Right lobe of liver (tissue), 6 donors: ENCODE measurements at regions not wholly inside any gene's neighbourhood (a gene's known extent, or its start where the extent isn't known, plus 50 kb on each side); places are given as distances from the start of the nearest gene placed in this dataset.
"Not testable (repeated sequence)": the region's sequence is repeated elsewhere in the genome, so short reads cannot be mapped to it uniquely, and the experiment has no call there.

Experiments used
- ATAC-seq, 4 donors: fragments of 200-7000 bp; cut with Tn5 transposase; one replicate each; pipeline ENCODE4 v1.9.1; 2020; ENCODE audit warnings: mild to moderate bottlenecking in 4 of 4, moderate library complexity in 4 of 4
- DNase-seq, 3 donors: peaks; one replicate each; pipeline ENCODE4 v3.0.0-alpha.2; 2020
- H3K27ac ChIP-seq, 3 donors: fragments of 200-600 bp; one replicate each; pipeline ENCODE4 v1.8.0; 2022
- H3K27me3 ChIP-seq, 2 donors: fragments of 200-600 bp; one replicate each; pipeline ENCODE4 v1.8.0; 2022
- H3K36me3 ChIP-seq, 4 donors: fragments of 200-600 bp; sonication (generic) in 1 of 4; one replicate each; pipeline versions ENCODE4 v1.5.1 to v1.8.0; 2017 to 2022; ENCODE audit warnings: control low read depth in 1 of 4
- H3K4me1 ChIP-seq, 4 donors: fragments of 200-600 bp; sonication (generic) in 1 of 4; one replicate each; pipeline versions ENCODE4 v1.5.1 to v1.8.0; 2017 to 2022; ENCODE audit warnings: control low read depth in 1 of 4
- H3K4me3 ChIP-seq, 3 donors: fragments of 200-600 bp; one replicate each; pipeline ENCODE4 v1.8.0; 2022
- H3K9me3 ChIP-seq, 4 donors: fragments of 200-600 bp; sonication (generic) in 1 of 4; one replicate each; pipeline versions ENCODE4 v1.5.1 to v1.8.0; 2017 to 2022; ENCODE audit warnings: control low read depth in 1 of 4
- WGBS: methylation state at CpG from one replicate; pipeline ENCODE4 v1.1.6; 2018; ENCODE audit warnings: low coverage, low lambda C conversion rate; ENCODE audit not compliant: insufficient coverage; ENCODE audit errors: missing lambda C conversion rate; 5-methylcytosine and 5-hydroxymethylcytosine counted together
- intact Hi-C, 2 donors: fragments of 100-400 bp; cut with DNase I; formaldehyde crosslinking; loops; one replicate each; pipeline versions ENCODE4 v1.11.2 to v1.14.1; 2022
- donor health status: DM: no; HTN: yes; CAD: no.
- donor health status: DM: no; HTN: no; CAD: no.
- donor health status: DM: no; HTN: no; CAD: no.
- donor health status: DM: no; HTN: yes; CAD: no.
- donor health status: DM: no; HTN: yes; CAD: no.

- 59% methylated on average over 5 of the region's 5 CpGs for WGBS
- not testable (repeated sequence) for DNase-seq, ATAC-seq
These were observed 710.8 kb downstream of the PRIM2 start for GRCh38 chr6:58028188-58028587.

GRCh38 chr6:58038213-58038612, 720.8 kb downstream of the PRIM2 start:
- H3K36me3 ChIP-seq, H3K4me3 ChIP-seq, ATAC-seq, H3K4me1 ChIP-seq, H3K9me3 ChIP-seq, H3K27me3 ChIP-seq, H3K27ac ChIP-seq, intact Hi-C loops, DNase-seq: not testable (repeated sequence)
- 65% methylated on average over 10 of the region's 11 CpGs for WGBS

More at GRCh38 chr6:58028188-58028587, 710.8 kb downstream of the PRIM2 start:
- H3K9me3 ChIP-seq, H3K36me3 ChIP-seq, H3K4me3 ChIP-seq, H3K27me3 ChIP-seq, H3K27ac ChIP-seq, intact Hi-C loops, H3K4me1 ChIP-seq: not testable (repeated sequence)

- no CpG with 5 or more reads among the region's 1 CpG for WGBS
- DNase-seq, H3K9me3 ChIP-seq, H3K4me3 ChIP-seq, H3K27me3 ChIP-seq, intact Hi-C loops, H3K4me1 ChIP-seq, H3K36me3 ChIP-seq, ATAC-seq, H3K27ac ChIP-seq: not testable (repeated sequence)
These were observed 729.2 kb downstream of the PRIM2 start for GRCh38 chr6:58046584-58046983.

DNA sequence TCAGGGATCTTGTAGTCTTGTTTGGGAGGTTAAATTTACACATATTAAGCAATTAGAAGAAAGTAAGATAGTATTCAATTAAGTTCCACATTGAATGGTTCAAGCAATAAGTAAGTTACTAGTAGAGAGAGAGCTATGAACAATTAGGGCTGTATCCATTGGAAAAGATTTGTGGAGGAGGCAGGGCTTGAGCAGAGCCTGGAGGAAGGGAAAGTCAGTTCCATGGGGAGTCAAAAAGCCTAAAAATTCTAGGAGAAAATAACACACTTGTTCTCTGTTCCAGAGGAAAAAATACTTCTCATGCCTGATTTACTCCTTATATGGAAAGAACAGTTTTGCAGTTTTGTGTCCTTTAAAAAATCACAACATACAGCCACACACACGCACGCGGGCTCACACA, 730.0 kb downstream of the PRIM2 start:
- H3K4me1 ChIP-seq, H3K27me3 ChIP-seq, intact Hi-C loops, H3K27ac ChIP-seq, ATAC-seq, H3K36me3 ChIP-seq, DNase-seq, H3K4me3 ChIP-seq, H3K9me3 ChIP-seq: not testable (repeated sequence)
- WGBS, result 10% methylated on average over 2 of the region's 3 CpGs

- H3K9me3 ChIP-seq, H3K27ac ChIP-seq, H3K36me3 ChIP-seq, H3K4me1 ChIP-seq, intact Hi-C loops, H3K4me3 ChIP-seq, DNase-seq, ATAC-seq, H3K27me3 ChIP-seq: not testable (repeated sequence)
- 22% methylated on average over 2 of the region's 2 CpGs for WGBS
These were observed 730.4 kb downstream of the PRIM2 start for GRCh38 chr6:58047865-58048264.

GRCh38 chr6:58055465-58056176, 738.2 kb downstream of the PRIM2 start:
- H3K4me1 ChIP-seq, H3K36me3 ChIP-seq, H3K27ac ChIP-seq, H3K9me3 ChIP-seq, DNase-seq, H3K27me3 ChIP-seq, H3K4me3 ChIP-seq, ATAC-seq, intact Hi-C loops: not testable (repeated sequence)
- 58% methylated on average over 5 of the region's 6 CpGs for WGBS

- 50% methylated on average over 1 of the region's 1 CpG for WGBS
- H3K4me1 ChIP-seq, ATAC-seq, H3K27ac ChIP-seq, H3K36me3 ChIP-seq, DNase-seq, H3K27me3 ChIP-seq, intact Hi-C loops, H3K9me3 ChIP-seq, H3K4me3 ChIP-seq: not testable (repeated sequence)
These were observed 742.3 kb downstream of the PRIM2 start for GRCh38 chr6:58059701-58060100.

- H3K9me3 ChIP-seq, H3K27me3 ChIP-seq, intact Hi-C loops, DNase-seq, H3K27ac ChIP-seq, H3K4me1 ChIP-seq, H3K36me3 ChIP-seq, ATAC-seq, H3K4me3 ChIP-seq: not testable (repeated sequence)
- WGBS, result 67% methylated on average over 1 of the region's 1 CpG
These were observed 746.1 kb downstream of the PRIM2 start for GRCh38 chr6:58063542-58063941.

DNA sequence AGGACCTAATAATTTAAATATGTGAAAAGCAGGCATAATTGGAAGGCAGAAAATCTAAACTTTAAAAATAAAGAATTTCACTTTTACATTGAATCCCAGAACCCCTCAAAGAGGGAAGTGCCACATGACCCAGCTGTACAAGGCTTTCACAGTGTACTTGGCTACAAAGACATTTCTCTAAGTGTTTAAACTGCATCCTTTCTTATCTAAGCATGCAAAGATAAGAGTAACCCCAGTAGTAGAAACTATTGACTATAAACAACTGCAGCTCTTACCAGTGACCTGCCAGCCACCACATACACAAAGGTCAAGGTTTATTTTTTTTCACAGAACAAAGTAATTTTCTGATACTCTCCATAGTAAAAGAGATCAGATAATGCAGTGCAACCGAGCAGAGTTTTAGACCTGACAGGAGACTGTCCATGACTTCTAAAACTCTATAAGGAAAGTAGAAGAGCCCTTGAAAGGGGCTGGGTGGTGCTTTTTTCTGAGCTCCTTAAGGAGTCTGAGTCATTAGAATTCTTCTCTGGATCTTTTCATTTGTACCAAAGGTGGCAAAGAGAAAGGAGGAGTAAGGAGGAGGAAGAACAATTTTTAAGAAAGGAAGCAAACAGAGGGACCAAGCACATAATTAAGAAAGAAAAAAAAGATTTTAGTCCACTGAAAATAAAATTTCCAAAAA, 750.6 kb downstream of the PRIM2 start:
- H3K4me3 ChIP-seq, ATAC-seq, H3K27me3 ChIP-seq, DNase-seq, H3K9me3 ChIP-seq, H3K4me1 ChIP-seq, H3K36me3 ChIP-seq, H3K27ac ChIP-seq, intact Hi-C loops: not testable (repeated sequence)
- 15% methylated on average over 1 of the region's 1 CpG for WGBS
